HCT116 (cell line): ENCODE measurements at regions not wholly inside any gene's neighbourhood (a gene's known extent, or its start where the extent isn't known, plus 50 kb on each side); places are given as distances from the start of the nearest gene placed in this dataset.

Experiments used
- ATAC-seq: fragments of 200-7000 bp; cut with Tn5 transposase; 2 replicates; pipeline ENCODE4 v1.9.1; 2020; ENCODE audit warnings: mild to moderate bottlenecking, moderate library complexity
- BruUV-seq: library from RNA; stranded (reverse); fragments of 400-500 nt; replicated peaks from 2 replicates; lab custom pipeline; 2021; lab: Mats Ljungman, UMichigan
- CTCF ChIA-PET: fragments of 300-600 bp; sonication (Branson Sonifier 250); formaldehyde crosslinking; loops from one replicate; lab custom pipeline; 2021; ENCODE audit warnings: antibody characterized with exemption; lab: Charles Lee
- POLR2A ChIA-PET: fragments of 300-600, 350-600 bp; sonication (Branson Sonifier 250); formaldehyde crosslinking; loops from one replicate; lab custom pipeline; 2021; ENCODE audit warnings: antibody characterized with exemption; lab: Charles Lee
- RAD21 ChIA-PET, 2 experiments: fragments of 300-600 bp; sonication (Branson Sonifier 250); formaldehyde crosslinking; loops; one replicate each; lab custom pipeline; 2023; ENCODE audit warnings: low total read pairs in 2 of 2; ENCODE audit not compliant: uncharacterized antibody in 2 of 2, unreplicated experiment in 2 of 2, low non-redundant PET in 1 of 2; lab: Charles Lee
- DNase-seq: peaks from one replicate; pipeline ENCODE4 v3.0.0-alpha.2; 2010; ENCODE audit warnings: low read depth, low spot score
- H2AFZ ChIP-seq: fragments of 200-600 bp; shearing (Covaris generic), sonication (generic); 2 replicates; pipeline ENCODE4 v1.6.1; 2017; ENCODE audit warnings: low read depth, mixed run types, mixed read lengths, antibody characterized with exemption, low read length; ENCODE audit not compliant: poor library complexity, severe bottlenecking
- H3K27ac ChIP-seq: 2 replicates; pipeline ENCODE4 v1.5.1; 2012; ENCODE audit warnings: low read depth, low read length
- H3K27me3 ChIP-seq: fragments of 200-600 bp; sonication (generic); 2 replicates; pipeline ENCODE4 v1.6.1; 2016; ENCODE audit warnings: mixed run types, low read length, mixed read lengths; ENCODE audit not compliant: insufficient read depth
- H3K36me3 ChIP-seq, 2 experiments: fragments of 200-500 bp in 1 of 2; fragments of 200-600 bp in 1 of 2; sonication (Bioruptor generic) in 1 of 2; sonication (generic) in 1 of 2; 2 replicates each; pipeline versions ENCODE4 v1.5.1 to v1.6.1; 2014 to 2016; ENCODE audit warnings: low read length in 2 of 2, inconsistent platforms in 1 of 2, mixed read lengths in 1 of 2, mixed run types in 1 of 2; ENCODE audit not compliant: insufficient read depth in 2 of 2, control insufficient read depth in 1 of 2
- H3K4me1 ChIP-seq, 2 experiments: fragments of 200-600 bp in 1 of 2; sonication (generic) in 1 of 2; 2 replicates each; pipeline versions ENCODE4 v1.5.1 to v1.6.1; 2012 to 2017; ENCODE audit warnings: low read length in 2 of 2, inconsistent platforms in 1 of 2, mild to moderate bottlenecking in 1 of 2, mixed read lengths in 1 of 2, mixed run types in 1 of 2, moderate library complexity in 1 of 2; ENCODE audit not compliant: insufficient read depth in 2 of 2, control insufficient read depth in 1 of 2
- H3K4me2 ChIP-seq: fragments of 200-600 bp; sonication (generic); 2 replicates; pipeline ENCODE4 v1.6.1; 2017; ENCODE audit warnings: mixed run types, low read length, mixed read lengths
- H3K4me3 ChIP-seq, 2 experiments: fragments of 200-600 bp in 1 of 2; sonication (generic) in 1 of 2; replicated peaks in 1 of 2; 2 replicates each; pipeline ENCODE4 v1.5.1; 2011 to 2016; ENCODE audit warnings: low read length in 2 of 2, control low read depth in 1 of 2, low read depth in 1 of 2, mild to moderate bottlenecking in 1 of 2, mixed read lengths in 1 of 2, mixed run types in 1 of 2
- H3K79me2 ChIP-seq: fragments of 200-600 bp; sonication (generic); 2 replicates; pipeline ENCODE4 v1.6.1; 2017; ENCODE audit warnings: mild to moderate bottlenecking, mixed run types, low read length, moderate library complexity, mixed read lengths; ENCODE audit not compliant: insufficient read depth
- H3K9ac ChIP-seq: fragments of 200-600 bp; sonication (generic); 2 replicates; pipeline ENCODE4 v1.6.1; 2016; ENCODE audit warnings: low read length, mixed read lengths
- H3K9me2 ChIP-seq: fragments of 200-600 bp; sonication (generic), shearing (Covaris generic); 2 replicates; pipeline ENCODE4 v1.6.1; 2017; ENCODE audit warnings: mixed run types, mild to moderate bottlenecking, moderate library complexity; ENCODE audit not compliant: insufficient read depth
- H3K9me3 ChIP-seq, 2 experiments: fragments of 200-500 bp in 1 of 2; fragments of 200-600 bp in 1 of 2; sonication (Bioruptor generic) in 1 of 2; sonication (generic) in 1 of 2; 2 replicates each; pipeline ENCODE4 v1.6.1; 2014 to 2017; ENCODE audit warnings: low read length in 2 of 2, mixed read lengths in 2 of 2, inconsistent platforms in 1 of 2, low read depth in 1 of 2, mild to moderate bottlenecking in 1 of 2, mixed run types in 1 of 2, moderate library complexity in 1 of 2; ENCODE audit not compliant: control insufficient read depth in 1 of 2, insufficient read depth in 1 of 2
- H4K20me1 ChIP-seq: fragments of 200-600 bp; sonication (generic), shearing (Covaris generic); 2 replicates; pipeline ENCODE4 v1.6.1; 2017; ENCODE audit warnings: mixed run types, mild to moderate bottlenecking, moderate library complexity; ENCODE audit not compliant: insufficient read depth
- CBX3 ChIP-seq: IDR thresholded peaks from 2 replicates; pipeline ENCODE4 v1.6.1; 2012; ENCODE audit warnings: low read depth
- EZH2 ChIP-seq: fragments of 200-600 bp; sonication (generic); IDR thresholded peaks from 2 replicates; pipeline ENCODE4 v1.6.1; 2017; ENCODE audit warnings: antibody characterized with exemption, mixed run types
- EZH2phosphoT487 ChIP-seq: fragments of 200-600 bp; IDR thresholded peaks from 2 replicates; pipeline ENCODE4 v1.6.1; 2018; ENCODE audit warnings: antibody characterized with exemption, borderline replicate concordance
- FOSL1 ChIP-seq: IDR thresholded peaks from 2 replicates; pipeline ENCODE4 v1.6.1; 2012; ENCODE audit warnings: low read depth
- JUND ChIP-seq: IDR thresholded peaks from 2 replicates; pipeline ENCODE4 v1.6.1; 2012
- POLR2A ChIP-seq: IDR thresholded peaks from 2 replicates; pipeline ENCODE4 v1.7.0; 2011; ENCODE audit warnings: borderline replicate concordance; ENCODE audit not compliant: insufficient read depth, insufficient read length; ENCODE audit errors: extremely low read depth
- POLR2AphosphoS5 ChIP-seq: IDR thresholded peaks from 2 replicates; pipeline ENCODE4 v1.6.1; 2011; ENCODE audit warnings: mild to moderate bottlenecking, low read depth, low read length, moderate library complexity
- RAD21 ChIP-seq: IDR thresholded peaks from 2 replicates; pipeline ENCODE4 v1.6.1; 2012; ENCODE audit warnings: low read depth, mild to moderate bottlenecking
- SP1 ChIP-seq: IDR thresholded peaks from 2 replicates; pipeline ENCODE4 v1.6.1; 2012; ENCODE audit warnings: low read depth
- SRF ChIP-seq: IDR thresholded peaks from 2 replicates; pipeline ENCODE4 v1.6.1; 2012; ENCODE audit warnings: low read depth
- TCF7L2 ChIP-seq: IDR thresholded peaks from 2 replicates; pipeline ENCODE4 v1.7.0; 2011; ENCODE audit warnings: borderline replicate concordance, inconsistent platforms; ENCODE audit not compliant: insufficient read depth, insufficient read length; ENCODE audit errors: extremely low read depth
- YY1 ChIP-seq: IDR thresholded peaks from 2 replicates; pipeline ENCODE4 v1.6.1; 2011; ENCODE audit warnings: low read length, low read depth, moderate library complexity, mild to moderate bottlenecking; ENCODE audit not compliant: insufficient replicate concordance; ENCODE audit errors: extremely low read depth
- ZFX ChIP-seq: fragments of 450-650 bp; IDR thresholded peaks from 2 replicates; pipeline ENCODE4 v1.6.1; 2017
- ZNF274 ChIP-seq: fragments of 200-500 bp; sonication (Bioruptor generic); IDR thresholded peaks from 2 replicates; pipeline ENCODE4 v1.6.1; 2014; ENCODE audit warnings: mild to moderate bottlenecking, low read depth, low read length, inconsistent platforms
- intact Hi-C: fragments of 100-400 bp; cut with micrococcal nuclease; formaldehyde crosslinking; loops from 2 replicates; pipeline ENCODE4 v1.10.0; 2022
- TF ChIP-seq, protein P1 (sequence below): IDR thresholded peaks from 2 replicates; pipeline ENCODE4 v1.6.1; 2012; ENCODE audit warnings: low read depth
- TF ChIP-seq, protein P2 (sequence below): IDR thresholded peaks from 2 replicates; pipeline ENCODE4 v1.6.1; 2011; ENCODE audit warnings: mild to moderate bottlenecking, low read length, moderate library complexity; ENCODE audit not compliant: insufficient replicate concordance; ENCODE audit errors: extremely low read depth
- TF ChIP-seq, protein P3 (sequence below), 3 experiments: fragments of 200-600 bp in 1 of 3; sonication (generic) in 1 of 3; IDR thresholded peaks in 2 of 3; conservative IDR thresholded peaks in 1 of 3; 2 replicates each; pipeline ENCODE4 v1.5.1; 2012 to 2017; ENCODE audit warnings: low read depth in 2 of 3, low read length in 2 of 3, antibody characterized with exemption in 1 of 3, borderline replicate concordance in 1 of 3, control low read depth in 1 of 3, mild to moderate bottlenecking in 1 of 3, mixed read lengths in 1 of 3, mixed run types in 1 of 3, moderate library complexity in 1 of 3; ENCODE audit not compliant: insufficient read depth in 1 of 3

DNA sequence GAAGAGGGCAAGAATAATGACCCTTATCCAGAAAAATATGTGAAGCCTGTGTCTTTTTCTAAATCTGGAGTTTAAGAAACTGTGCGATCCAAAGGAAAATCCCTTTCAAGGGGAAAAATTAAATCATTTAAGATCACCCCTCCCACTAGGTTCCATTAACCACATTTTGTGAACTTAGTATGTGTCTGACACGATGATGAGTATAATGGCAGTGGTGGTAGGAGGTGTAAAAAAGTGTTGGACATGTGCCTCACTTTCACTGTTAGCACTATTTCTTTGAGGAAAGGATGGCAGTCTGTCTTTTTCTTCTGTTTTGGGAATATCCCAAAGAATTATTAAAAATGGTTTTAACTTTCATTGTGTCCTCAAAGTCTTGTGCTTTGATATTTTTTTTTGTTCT, 392.3 kb upstream of the CITED2 start:
- BruUV-seq: no TSS peak
- RAD21 ChIA-PET: no interaction called here
- H3K4me2 ChIP-seq: no peak overlapping the region

More for the DNA sequence above, 392.3 kb upstream of the CITED2 start:
- no peak overlapping the region for H3K27ac ChIP-seq
- H3K36me3 ChIP-seq: no peaks in the 10 kb centered on the region
- H3K9me3 ChIP-seq: no peaks in the 10 kb centered on the region
- no peaks in the 10 kb centered on the region for H3K79me2 ChIP-seq
- no peaks in the 10 kb centered on the region; the same call in 1 of the 2 replicates for H4K20me1 ChIP-seq
- H3K27me3 ChIP-seq: no peaks in the 10 kb centered on the region
- TF ChIP-seq EZH2phosphoT487 (no peak), POLR2A (no peak), POLR2AphosphoS5 (no peak), EZH2 (no peak), FOSL1 (no peak), SP1 (no peak), SRF (no peak), ZNF274 (no peak), RAD21 (no peak), YY1 (no peak), JUND (no peak), ZFX (no peak), CBX3 (no peak), TCF7L2 (no peak)
- TF ChIP-seq, protein P1, sequence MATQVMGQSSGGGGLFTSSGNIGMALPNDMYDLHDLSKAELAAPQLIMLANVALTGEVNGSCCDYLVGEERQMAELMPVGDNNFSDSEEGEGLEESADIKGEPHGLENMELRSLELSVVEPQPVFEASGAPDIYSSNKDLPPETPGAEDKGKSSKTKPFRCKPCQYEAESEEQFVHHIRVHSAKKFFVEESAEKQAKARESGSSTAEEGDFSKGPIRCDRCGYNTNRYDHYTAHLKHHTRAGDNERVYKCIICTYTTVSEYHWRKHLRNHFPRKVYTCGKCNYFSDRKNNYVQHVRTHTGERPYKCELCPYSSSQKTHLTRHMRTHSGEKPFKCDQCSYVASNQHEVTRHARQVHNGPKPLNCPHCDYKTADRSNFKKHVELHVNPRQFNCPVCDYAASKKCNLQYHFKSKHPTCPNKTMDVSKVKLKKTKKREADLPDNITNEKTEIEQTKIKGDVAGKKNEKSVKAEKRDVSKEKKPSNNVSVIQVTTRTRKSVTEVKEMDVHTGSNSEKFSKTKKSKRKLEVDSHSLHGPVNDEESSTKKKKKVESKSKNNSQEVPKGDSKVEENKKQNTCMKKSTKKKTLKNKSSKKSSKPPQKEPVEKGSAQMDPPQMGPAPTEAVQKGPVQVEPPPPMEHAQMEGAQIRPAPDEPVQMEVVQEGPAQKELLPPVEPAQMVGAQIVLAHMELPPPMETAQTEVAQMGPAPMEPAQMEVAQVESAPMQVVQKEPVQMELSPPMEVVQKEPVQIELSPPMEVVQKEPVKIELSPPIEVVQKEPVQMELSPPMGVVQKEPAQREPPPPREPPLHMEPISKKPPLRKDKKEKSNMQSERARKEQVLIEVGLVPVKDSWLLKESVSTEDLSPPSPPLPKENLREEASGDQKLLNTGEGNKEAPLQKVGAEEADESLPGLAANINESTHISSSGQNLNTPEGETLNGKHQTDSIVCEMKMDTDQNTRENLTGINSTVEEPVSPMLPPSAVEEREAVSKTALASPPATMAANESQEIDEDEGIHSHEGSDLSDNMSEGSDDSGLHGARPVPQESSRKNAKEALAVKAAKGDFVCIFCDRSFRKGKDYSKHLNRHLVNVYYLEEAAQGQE: no peak
- TF ChIP-seq, protein P2, sequence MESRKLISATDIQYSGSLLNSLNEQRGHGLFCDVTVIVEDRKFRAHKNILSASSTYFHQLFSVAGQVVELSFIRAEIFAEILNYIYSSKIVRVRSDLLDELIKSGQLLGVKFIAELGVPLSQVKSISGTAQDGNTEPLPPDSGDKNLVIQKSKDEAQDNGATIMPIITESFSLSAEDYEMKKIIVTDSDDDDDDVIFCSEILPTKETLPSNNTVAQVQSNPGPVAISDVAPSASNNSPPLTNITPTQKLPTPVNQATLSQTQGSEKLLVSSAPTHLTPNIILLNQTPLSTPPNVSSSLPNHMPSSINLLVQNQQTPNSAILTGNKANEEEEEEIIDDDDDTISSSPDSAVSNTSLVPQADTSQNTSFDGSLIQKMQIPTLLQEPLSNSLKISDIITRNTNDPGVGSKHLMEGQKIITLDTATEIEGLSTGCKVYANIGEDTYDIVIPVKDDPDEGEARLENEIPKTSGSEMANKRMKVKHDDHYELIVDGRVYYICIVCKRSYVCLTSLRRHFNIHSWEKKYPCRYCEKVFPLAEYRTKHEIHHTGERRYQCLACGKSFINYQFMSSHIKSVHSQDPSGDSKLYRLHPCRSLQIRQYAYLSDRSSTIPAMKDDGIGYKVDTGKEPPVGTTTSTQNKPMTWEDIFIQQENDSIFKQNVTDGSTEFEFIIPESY: no peak
- TF ChIP-seq, protein P3, sequence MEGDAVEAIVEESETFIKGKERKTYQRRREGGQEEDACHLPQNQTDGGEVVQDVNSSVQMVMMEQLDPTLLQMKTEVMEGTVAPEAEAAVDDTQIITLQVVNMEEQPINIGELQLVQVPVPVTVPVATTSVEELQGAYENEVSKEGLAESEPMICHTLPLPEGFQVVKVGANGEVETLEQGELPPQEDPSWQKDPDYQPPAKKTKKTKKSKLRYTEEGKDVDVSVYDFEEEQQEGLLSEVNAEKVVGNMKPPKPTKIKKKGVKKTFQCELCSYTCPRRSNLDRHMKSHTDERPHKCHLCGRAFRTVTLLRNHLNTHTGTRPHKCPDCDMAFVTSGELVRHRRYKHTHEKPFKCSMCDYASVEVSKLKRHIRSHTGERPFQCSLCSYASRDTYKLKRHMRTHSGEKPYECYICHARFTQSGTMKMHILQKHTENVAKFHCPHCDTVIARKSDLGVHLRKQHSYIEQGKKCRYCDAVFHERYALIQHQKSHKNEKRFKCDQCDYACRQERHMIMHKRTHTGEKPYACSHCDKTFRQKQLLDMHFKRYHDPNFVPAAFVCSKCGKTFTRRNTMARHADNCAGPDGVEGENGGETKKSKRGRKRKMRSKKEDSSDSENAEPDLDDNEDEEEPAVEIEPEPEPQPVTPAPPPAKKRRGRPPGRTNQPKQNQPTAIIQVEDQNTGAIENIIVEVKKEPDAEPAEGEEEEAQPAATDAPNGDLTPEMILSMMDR (IDR thresholded peaks at IDR 0.05 in 2 of 3, conservative IDR thresholded peaks at IDR 0.05 in 1 of 3; ENCODE audit: borderline replicate concordance in 1 of 3, insufficient read depth in 1 of 3, low read depth in 2 of 3, low read length in 2 of 3): no peak
- ChIA-PET CTCF (interaction anchor here (1.0 kb wide), 1 partner anchor 12 kb away, joined by 3 read pairs; no protein-coding TSS in a partner anchor), POLR2A (interaction anchor here (1.0 to 1.3 kb wide), 2 partner anchors 9 to 392 kb away, joined by 3 read pairs; partner anchors contain the start of gene CITED2)
- H3K9ac ChIP-seq: no peak overlapping the region
- no peak overlapping the region for H3K4me3 ChIP-seq
- peaks cover 22 to 46% of the 10 kb centered on the region in 2 experiments for H3K4me1 ChIP-seq
- no peak for ATAC-seq
- no peak for DNase-seq
- peak overlapping the region; percentile 74 for H2AFZ ChIP-seq
- intact Hi-C loops: loop anchor here (5.0 kb wide), 1 partner anchor 389 kb away; no protein-coding TSS in a partner anchor
- no peaks in the 10 kb centered on the region for H3K9me2 ChIP-seq
